Dermis microvascular lymphatic vessel endothelial cell (primary cell): ENCODE measurements at regions not wholly inside any gene's neighbourhood (a gene's known extent, or its start where the extent isn't known, plus 50 kb on each side); places are given as distances from the start of the nearest gene placed in this dataset.

ENCODE experiments used
- DNase-seq, 2 donors: peaks; one replicate each; pipeline versions ENCODE4 v3.0.0 to v3.0.0-alpha.2; 2010; ENCODE audit warnings: low read depth in 2 of 2

DNA sequence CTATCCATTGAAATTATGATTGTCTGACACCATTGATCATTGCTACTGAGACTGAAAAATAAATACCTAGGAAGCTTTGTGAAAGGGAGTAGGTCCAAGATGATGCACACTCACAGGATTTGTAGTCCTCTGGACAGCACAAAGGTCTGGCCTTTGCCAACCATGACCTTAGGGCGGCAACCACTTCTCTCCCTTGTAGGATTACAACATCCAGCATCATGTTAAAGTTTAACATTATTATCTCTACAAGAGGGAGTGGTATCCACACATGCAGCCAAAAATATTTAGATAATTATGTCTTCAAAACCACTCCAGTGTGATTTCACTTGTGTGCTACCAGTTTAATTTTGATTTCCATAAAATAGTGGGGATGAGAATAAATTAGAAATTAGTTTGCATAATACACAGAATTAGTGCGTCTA, 51.1 kb upstream of the NHSL1 start:
- DNase-seq: no peak

DNA sequence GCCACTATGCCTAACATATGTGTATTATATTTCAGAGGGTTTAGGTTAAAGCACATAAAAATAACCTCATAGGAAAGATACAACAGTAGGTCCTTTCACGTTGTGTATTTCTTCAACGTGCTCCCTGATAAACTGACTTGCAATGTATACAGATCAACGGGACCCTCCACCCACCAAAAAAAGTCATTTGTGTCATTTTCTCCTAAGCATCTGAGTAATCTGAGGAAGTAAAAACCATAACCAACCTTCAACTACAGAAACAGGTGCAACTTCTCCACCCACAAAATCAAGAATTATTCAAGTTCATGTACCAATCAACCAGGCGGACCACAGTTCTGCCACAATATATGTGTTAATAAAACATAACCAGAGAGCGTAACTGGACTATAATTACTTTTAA, 54.9 kb upstream of the NHSL1 start:
- DNase-seq: no peak

DNA sequence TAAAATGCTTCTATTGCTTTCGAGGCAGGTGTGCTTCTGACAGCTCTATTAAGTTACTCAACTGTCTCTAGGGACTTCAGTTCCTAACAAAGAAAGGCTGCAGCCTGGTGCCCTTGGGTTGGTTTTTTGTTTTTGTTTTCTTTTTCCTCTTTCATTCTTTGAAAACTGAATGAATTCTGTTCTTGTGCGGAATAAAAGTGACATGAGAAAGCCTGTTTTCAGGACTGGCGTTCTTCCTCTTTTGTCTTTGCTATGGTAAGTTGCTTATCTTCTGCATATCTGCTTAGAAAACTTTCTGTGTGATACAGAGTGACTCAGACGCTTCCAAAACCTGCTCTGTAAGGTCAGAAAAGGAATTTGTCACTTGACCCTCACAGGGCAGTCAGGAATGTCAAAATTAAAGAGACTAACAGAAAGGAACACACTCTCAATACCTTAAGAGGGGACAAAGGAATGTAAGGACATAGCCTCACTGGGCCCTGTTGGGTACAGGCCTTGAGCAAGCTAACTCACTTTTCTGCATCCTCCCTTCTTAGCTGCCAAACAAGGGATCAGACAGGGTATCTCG, 56.2 kb upstream of the NHSL1 start:
- DNase-seq: peak in 1 of 2 donors; percentile 65

GRCh38 chr6:138557147-138557546, 57.9 kb upstream of the NHSL1 start:
- DNase-seq: no peak

DNA sequence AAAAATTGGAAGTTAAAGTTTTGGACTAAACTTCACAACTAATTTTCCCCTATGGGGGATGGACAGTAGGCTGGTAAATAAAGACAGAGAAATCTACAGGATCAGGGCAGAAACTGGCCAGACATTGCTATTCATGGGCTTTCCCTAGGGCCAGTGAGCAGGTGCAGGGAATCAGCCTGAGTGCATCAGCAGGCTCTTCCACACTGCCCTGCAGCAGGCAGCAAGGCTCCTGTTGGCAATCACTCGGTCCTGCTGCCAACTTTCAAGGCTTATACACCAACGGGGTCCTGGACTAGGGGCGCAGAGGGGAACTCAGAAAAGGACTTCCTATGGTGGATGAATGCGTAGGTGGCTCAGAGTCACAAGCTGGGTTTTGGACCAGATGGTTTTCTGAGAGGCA, 59.8 kb upstream of the NHSL1 start:
- DNase-seq: no peak

DNA sequence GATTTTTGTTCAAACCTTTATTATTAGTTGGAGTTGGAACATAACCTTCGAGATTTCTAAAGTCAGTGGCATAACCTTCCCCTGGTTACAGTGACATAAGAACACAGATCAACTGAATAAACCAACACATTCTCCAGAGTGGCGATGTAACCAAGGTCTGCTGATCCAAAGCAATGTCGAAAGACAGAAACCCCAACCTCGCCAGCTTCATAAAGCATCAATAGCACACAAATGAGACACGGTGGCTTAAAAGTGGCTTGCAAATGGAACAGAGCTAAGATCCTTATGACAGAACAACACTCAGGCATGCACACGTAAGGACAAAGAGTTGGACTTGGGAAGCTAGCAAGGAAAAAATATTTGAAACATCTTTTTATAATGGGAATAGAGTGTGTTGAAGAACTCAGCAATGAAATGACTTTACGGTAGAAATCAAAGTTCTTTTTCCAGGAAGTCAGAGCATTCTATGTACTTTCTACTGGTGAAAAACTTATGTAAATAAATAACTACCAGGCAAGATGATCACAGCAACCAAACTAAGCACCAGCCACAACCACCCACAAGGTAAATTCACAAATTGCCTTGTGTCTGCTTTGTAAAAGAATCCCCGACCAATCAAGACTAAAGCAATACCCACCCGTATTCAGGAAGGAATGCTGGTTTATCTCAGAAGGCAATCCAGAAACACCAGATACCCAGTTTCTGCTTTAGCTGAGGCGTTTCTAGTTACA, 61.0 kb upstream of the NHSL1 start:
- DNase-seq: no peak

DNA sequence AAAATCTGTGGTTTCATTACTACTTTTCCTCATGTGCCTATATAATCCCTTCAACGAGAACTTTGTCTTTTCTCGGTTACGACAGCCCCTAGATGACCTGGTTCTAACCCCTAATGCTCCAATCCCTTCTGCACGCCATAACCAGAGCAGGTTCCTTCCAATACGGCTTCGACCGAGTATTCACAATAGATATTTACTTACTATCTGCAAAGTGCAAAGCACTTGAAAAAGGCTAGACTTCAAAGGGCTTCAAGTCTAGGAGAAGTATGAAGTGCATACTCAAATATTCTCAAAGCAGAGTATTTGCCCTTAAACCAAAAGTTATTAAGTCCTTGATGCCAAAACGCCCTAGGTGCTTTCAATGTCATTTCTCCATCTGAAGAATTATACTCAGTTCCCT, 63.4 kb upstream of the NHSL1 start:
- DNase-seq: no peak

GRCh38 chr6:138563231-138563630, 63.9 kb upstream of the NHSL1 start:
- no peak for DNase-seq

- no peak for DNase-seq
Measured at GRCh38 chr6:138563650-138564049, 64.4 kb upstream of the NHSL1 start.

DNA sequence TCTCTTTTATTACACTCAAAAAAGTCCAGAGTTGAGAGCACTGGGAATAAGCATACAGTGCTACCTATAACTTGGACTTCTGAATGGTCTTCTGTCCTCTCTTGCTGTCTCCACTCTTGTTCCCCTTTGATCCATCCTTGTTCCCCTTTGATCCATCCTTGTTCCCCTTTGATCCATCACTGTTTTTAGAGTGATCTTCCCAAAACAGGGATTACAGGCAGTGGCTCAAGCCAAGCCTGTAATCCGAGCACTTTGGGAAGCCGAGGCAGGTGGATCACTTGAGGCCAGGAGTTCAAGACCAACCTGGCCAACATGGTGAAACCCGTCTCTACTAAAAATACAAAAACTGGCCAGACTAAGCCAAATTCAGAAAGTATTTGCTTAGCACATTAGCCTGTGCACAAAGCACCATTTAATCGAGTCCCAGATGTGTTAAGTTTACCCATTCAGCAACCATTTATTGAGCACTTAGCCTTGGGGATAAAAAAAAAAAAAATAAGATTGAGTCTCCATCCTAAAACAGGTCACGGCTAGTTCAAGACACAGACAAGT, 65.0 kb upstream of the NHSL1 start:
- DNase-seq: no peak

- no peak for DNase-seq
Measured at GRCh38 chr6:138567052-138567451, 67.8 kb upstream of the NHSL1 start.

GRCh38 chr6:138568997-138569396, 69.7 kb upstream of the NHSL1 start:
- no peak for DNase-seq

DNA sequence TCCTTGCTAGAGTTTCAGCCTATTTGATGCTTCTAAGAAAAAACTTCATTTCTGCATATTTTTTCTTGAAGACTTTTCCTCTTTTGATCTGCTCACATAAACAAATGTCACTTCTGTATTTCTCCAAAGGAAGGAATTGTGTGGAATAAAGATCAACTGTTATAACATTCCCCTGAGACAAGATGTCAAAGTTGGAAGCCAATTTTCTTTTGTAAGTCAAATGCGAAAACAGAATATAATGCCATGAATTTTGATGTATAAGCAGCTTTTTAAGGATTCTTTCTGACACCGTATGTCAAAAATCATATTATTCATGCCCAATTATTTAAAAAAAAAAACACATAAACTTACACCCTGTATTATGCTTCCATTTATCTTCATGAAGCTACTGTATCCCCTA, 70.3 kb upstream of the NHSL1 start:
- no peak for DNase-seq

- DNase-seq: no peak
Measured at GRCh38 chr6:138569970-138570724, 70.9 kb upstream of the NHSL1 start.

GRCh38 chr6:138570725-138571029, 71.4 kb upstream of the NHSL1 start:
- DNase-seq: peak in 1 of 2 donors; percentile 46

GRCh38 chr6:138571181-138571580, 71.9 kb upstream of the NHSL1 start:
- DNase-seq: no peak

DNA sequence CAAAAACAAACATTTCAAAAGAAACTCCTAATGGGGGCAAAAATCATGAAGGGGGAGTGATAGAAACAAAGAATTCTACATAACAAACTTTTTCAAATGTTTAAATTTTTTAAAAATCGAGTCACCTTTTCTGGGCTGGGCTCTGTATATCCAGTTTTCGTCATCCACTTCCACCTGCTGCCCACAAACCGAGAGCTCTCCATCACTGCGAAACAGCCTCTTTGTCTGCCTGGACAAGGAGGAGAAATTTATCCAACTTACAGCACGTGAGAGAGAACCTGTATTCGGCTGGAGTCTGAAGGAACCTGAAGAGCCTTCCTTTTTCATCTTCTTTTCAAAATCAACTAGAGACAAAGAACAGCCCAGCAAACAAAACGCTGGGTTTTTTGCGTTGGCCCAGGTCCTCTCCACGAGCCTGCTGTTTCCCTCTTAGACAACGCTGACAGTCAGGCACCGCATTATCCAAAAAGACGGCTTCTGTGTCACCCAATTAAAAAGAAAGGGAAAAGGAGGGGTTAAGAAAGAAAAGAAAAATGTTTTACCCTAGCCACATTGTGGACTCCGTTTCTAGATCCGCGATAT, 72.4 kb upstream of the NHSL1 start:
- DNase-seq: no peak

GRCh38 chr6:138572167-138572875, 73.0 kb upstream of the NHSL1 start:
- peak; percentile 50 to 85 for DNase-seq

- DNase-seq: no peak
Measured at GRCh38 chr6:138572885-138573284, 73.6 kb upstream of the NHSL1 start.

DNA sequence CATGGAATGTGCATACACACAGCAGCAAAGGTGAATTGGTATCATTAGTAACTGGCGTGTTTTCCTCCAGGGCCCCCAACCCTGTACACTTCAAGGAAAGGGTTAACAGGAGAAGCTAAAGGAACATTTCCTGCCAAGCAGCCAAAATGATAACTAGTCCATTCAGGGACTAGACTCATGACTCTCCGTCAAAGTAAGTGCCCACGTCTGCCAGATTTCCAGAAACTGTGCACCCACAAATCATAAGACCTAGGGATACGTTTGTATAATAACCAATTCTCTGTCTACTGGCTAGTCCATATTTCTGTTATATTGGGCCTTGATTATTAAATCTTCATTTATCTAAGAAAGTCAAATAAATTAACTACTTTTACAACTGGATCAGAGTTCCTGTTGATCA, 76.0 kb upstream of the NHSL1 start:
- no peak for DNase-seq

GRCh38 chr6:138576313-138576712, 77.0 kb upstream of the NHSL1 start:
- DNase-seq: no peak
